WTC11 (cell line): ENCODE measurements at regions not wholly inside any gene's neighbourhood (a gene's known extent, or its start where the extent isn't known, plus 50 kb on each side); places are given as distances from the start of the nearest gene placed in this dataset.

Source experiments
- TF ChIP-seq, protein P1 (sequence below): sonication (generic); formaldehyde crosslinking; IDR thresholded peaks from 2 replicates; pipeline ENCODE4 v1.8.0; 2022; ENCODE audit warnings: missing genetic modification reagents
- TF ChIP-seq, protein P2 (sequence below): sonication (generic); formaldehyde crosslinking; IDR thresholded peaks from 2 replicates; pipeline ENCODE4 v1.8.1; 2023; ENCODE audit warnings: mild to moderate bottlenecking, moderate library complexity, missing genetic modification reagents

DNA sequence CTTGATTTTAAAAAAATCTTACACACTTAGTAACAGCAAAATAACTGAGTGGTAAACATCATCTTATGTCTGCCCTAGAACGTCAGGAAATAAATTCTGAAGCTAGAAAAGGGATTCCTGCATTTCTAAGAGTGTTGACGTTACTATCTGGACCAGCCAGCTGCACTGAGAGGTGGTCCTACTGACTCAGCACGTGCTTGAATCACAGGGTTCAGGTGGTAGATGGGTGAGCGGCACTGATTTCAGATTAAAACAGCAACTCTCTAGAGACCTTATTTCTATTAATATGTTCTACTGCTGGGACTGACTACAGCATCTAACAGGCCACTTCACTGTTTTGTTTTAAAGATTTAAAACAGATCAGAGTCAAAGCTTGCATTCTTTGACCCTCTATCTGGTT is 377.2 kb downstream of the GABRB3 start:
- TF ChIP-seq, protein P1, sequence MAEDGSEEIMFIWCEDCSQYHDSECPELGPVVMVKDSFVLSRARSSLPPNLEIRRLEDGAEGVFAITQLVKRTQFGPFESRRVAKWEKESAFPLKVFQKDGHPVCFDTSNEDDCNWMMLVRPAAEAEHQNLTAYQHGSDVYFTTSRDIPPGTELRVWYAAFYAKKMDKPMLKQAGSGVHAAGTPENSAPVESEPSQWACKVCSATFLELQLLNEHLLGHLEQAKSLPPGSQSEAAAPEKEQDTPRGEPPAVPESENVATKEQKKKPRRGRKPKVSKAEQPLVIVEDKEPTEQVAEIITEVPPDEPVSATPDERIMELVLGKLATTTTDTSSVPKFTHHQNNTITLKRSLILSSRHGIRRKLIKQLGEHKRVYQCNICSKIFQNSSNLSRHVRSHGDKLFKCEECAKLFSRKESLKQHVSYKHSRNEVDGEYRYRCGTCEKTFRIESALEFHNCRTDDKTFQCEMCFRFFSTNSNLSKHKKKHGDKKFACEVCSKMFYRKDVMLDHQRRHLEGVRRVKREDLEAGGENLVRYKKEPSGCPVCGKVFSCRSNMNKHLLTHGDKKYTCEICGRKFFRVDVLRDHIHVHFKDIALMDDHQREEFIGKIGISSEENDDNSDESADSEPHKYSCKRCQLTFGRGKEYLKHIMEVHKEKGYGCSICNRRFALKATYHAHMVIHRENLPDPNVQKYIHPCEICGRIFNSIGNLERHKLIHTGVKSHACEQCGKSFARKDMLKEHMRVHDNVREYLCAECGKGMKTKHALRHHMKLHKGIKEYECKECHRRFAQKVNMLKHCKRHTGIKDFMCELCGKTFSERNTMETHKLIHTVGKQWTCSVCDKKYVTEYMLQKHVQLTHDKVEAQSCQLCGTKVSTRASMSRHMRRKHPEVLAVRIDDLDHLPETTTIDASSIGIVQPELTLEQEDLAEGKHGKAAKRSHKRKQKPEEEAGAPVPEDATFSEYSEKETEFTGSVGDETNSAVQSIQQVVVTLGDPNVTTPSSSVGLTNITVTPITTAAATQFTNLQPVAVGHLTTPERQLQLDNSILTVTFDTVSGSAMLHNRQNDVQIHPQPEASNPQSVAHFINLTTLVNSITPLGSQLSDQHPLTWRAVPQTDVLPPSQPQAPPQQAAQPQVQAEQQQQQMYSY (CRISPR knock-in tag), result no peak
- TF ChIP-seq, protein P2, sequence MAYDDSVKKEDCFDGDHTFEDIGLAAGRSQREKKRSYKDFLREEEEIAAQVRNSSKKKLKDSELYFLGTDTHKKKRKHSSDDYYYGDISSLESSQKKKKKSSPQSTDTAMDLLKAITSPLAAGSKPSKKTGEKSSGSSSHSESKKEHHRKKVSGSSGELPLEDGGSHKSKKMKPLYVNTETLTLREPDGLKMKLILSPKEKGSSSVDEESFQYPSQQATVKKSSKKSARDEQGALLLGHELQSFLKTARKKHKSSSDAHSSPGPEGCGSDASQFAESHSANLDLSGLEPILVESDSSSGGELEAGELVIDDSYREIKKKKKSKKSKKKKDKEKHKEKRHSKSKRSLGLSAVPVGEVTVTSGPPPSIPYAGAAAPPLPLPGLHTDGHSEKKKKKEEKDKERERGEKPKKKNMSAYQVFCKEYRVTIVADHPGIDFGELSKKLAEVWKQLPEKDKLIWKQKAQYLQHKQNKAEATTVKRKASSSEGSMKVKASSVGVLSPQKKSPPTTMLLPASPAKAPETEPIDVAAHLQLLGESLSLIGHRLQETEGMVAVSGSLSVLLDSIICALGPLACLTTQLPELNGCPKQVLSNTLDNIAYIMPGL, result no peak
